ENCODE measurements at regions not wholly inside any gene's neighbourhood (a gene's known extent, or its start where the extent isn't known, plus 50 kb on each side); places are given as distances from the start of the nearest gene placed in this dataset.

DNA sequence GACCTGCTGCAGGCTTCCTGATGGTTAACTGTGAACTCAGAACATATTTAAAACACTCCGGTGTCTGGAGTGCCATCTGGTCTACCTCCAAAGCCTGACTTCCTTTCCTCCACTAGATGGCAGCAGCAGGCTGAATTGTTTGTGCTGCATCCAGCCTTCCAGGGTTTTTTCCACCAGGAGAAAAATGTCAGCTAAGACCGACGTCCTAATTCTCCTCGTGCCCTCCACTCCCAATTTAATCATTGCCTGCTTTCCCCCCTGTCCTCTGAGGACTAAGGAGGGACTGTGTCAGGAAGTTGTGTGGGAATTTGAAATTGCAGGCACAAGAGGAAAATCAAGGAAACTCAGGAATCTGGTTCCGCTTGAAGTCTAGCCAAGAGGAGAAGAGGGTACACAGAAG is 165.2 kb upstream of the UMPS start:
- TF ChIP-seq CTCF (IDR thresholded peaks at IDR 0.05), result peak; percentile 54 to 82 (median 82)
- TF ChIP-seq POLR2A (IDR thresholded peaks at IDR 0.05), result no peak
- no peak for TF ChIP-seq POLR2AphosphoS5 (IDR thresholded peaks at IDR 0.05)
